ENCODE measurements at regions not wholly inside any gene's neighbourhood (a gene's known extent, or its start where the extent isn't known, plus 50 kb on each side); places are given as distances from the start of the nearest gene placed in this dataset.

DNA sequence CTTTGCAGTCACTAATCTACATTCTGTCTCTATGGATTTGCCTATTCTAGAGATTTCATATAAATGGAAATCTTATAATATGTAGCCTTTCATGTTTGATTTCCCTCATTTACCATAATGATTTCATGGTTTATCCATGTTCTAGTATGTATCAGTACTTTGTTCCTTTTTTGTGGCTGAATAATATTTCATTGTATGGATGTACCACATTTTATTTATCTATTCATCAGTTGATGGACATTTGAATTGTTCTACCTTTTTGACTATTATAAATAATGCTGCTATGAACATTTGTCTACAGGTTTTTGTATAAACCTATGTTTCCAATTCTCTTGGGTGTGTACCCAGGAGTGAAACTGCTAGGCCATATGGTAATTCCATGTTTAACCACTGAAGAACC is 221.1 kb downstream of the ICOS start:
- Histone ChIP-seq H4K20me1 (ENCODE audit: insufficient read depth) (no peaks in the 10 kb centered on the region), H3K9me2 (ENCODE audit: insufficient read depth) (no peaks in the 10 kb centered on the region), H3K27ac (ENCODE audit: low read depth, low read length) (no peak overlapping the region), H3K27me3 (ENCODE audit: insufficient read depth, low read length) (no peaks in the 10 kb centered on the region), H2AFZ (ENCODE audit: low read depth, low read length, poor library complexity, severe bottlenecking) (no peak overlapping the region), H3K4me1 (ENCODE audit: control insufficient read depth in 1 of 2, insufficient read depth in 2 of 2, low read length in 2 of 2) (no peaks in the 10 kb centered on the region), H3K36me3 (ENCODE audit: control insufficient read depth in 1 of 2, insufficient read depth in 2 of 2, low read length in 2 of 2) (no peaks in the 10 kb centered on the region), H3K79me2 (ENCODE audit: insufficient read depth, low read length) (no peaks in the 10 kb centered on the region), H3K9me3 (ENCODE audit: control insufficient read depth in 1 of 2, insufficient read depth in 1 of 2, low read depth in 1 of 2, low read length in 2 of 2) (no peaks in the 10 kb centered on the region), H3K9ac (ENCODE audit: low read length) (no peak overlapping the region), H3K4me2 (ENCODE audit: low read length) (no peak overlapping the region), H3K4me3 (replicated peaks in 1 of 2; ENCODE audit: low read depth in 1 of 2, low read length in 2 of 2) (no peak overlapping the region)
- no peak for TF ChIP-seq ZFX (IDR thresholded peaks at IDR 0.05)
- TF ChIP-seq SRF (IDR thresholded peaks at IDR 0.05; ENCODE audit: low read depth): no peak
- TF ChIP-seq POLR2AphosphoS5 (IDR thresholded peaks at IDR 0.05; ENCODE audit: low read depth, low read length): no peak
- no peak for TF ChIP-seq EGR1 (IDR thresholded peaks at IDR 0.05; ENCODE audit: low read depth)
- TF ChIP-seq, protein P1, sequence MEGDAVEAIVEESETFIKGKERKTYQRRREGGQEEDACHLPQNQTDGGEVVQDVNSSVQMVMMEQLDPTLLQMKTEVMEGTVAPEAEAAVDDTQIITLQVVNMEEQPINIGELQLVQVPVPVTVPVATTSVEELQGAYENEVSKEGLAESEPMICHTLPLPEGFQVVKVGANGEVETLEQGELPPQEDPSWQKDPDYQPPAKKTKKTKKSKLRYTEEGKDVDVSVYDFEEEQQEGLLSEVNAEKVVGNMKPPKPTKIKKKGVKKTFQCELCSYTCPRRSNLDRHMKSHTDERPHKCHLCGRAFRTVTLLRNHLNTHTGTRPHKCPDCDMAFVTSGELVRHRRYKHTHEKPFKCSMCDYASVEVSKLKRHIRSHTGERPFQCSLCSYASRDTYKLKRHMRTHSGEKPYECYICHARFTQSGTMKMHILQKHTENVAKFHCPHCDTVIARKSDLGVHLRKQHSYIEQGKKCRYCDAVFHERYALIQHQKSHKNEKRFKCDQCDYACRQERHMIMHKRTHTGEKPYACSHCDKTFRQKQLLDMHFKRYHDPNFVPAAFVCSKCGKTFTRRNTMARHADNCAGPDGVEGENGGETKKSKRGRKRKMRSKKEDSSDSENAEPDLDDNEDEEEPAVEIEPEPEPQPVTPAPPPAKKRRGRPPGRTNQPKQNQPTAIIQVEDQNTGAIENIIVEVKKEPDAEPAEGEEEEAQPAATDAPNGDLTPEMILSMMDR (IDR thresholded peaks at IDR 0.05 in 2 of 3, conservative IDR thresholded peaks at IDR 0.05 in 1 of 3; ENCODE audit: borderline replicate concordance in 1 of 3, insufficient read depth in 1 of 3, low read depth in 2 of 3, low read length in 2 of 3): no peak
- no peak for TF ChIP-seq JUND (IDR thresholded peaks at IDR 0.05)
- TF ChIP-seq ELF1 (IDR thresholded peaks at IDR 0.05; ENCODE audit: borderline replicate concordance, low read depth): no peak
- TF ChIP-seq ZNF274 (IDR thresholded peaks at IDR 0.05; ENCODE audit: low read depth, low read length): no peak
- TF ChIP-seq FOSL1 (IDR thresholded peaks at IDR 0.05; ENCODE audit: low read depth): no peak
- TF ChIP-seq EZH2 (IDR thresholded peaks at IDR 0.05): no peak
- TF ChIP-seq CBX3 (IDR thresholded peaks at IDR 0.05; ENCODE audit: low read depth): no peak
- TF ChIP-seq SIN3A (IDR thresholded peaks at IDR 0.05; ENCODE audit: low read depth): no peak
- TF ChIP-seq, protein P2, sequence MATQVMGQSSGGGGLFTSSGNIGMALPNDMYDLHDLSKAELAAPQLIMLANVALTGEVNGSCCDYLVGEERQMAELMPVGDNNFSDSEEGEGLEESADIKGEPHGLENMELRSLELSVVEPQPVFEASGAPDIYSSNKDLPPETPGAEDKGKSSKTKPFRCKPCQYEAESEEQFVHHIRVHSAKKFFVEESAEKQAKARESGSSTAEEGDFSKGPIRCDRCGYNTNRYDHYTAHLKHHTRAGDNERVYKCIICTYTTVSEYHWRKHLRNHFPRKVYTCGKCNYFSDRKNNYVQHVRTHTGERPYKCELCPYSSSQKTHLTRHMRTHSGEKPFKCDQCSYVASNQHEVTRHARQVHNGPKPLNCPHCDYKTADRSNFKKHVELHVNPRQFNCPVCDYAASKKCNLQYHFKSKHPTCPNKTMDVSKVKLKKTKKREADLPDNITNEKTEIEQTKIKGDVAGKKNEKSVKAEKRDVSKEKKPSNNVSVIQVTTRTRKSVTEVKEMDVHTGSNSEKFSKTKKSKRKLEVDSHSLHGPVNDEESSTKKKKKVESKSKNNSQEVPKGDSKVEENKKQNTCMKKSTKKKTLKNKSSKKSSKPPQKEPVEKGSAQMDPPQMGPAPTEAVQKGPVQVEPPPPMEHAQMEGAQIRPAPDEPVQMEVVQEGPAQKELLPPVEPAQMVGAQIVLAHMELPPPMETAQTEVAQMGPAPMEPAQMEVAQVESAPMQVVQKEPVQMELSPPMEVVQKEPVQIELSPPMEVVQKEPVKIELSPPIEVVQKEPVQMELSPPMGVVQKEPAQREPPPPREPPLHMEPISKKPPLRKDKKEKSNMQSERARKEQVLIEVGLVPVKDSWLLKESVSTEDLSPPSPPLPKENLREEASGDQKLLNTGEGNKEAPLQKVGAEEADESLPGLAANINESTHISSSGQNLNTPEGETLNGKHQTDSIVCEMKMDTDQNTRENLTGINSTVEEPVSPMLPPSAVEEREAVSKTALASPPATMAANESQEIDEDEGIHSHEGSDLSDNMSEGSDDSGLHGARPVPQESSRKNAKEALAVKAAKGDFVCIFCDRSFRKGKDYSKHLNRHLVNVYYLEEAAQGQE (IDR thresholded peaks at IDR 0.05; ENCODE audit: low read depth): no peak
- no peak for TF ChIP-seq SP1 (IDR thresholded peaks at IDR 0.05; ENCODE audit: low read depth)
- no peak for TF ChIP-seq CEBPB (IDR thresholded peaks at IDR 0.05; ENCODE audit: low read depth)
- TF ChIP-seq TCF7L2 (IDR thresholded peaks at IDR 0.05; ENCODE audit: borderline replicate concordance, extremely low read depth, insufficient read depth, insufficient read length): no peak
- no peak for TF ChIP-seq EZH2phosphoT487 (IDR thresholded peaks at IDR 0.05; ENCODE audit: borderline replicate concordance)
- TF ChIP-seq POLR2A (IDR thresholded peaks at IDR 0.05; ENCODE audit: borderline replicate concordance, extremely low read depth, insufficient read depth, insufficient read length): no peak
- TF ChIP-seq, protein P3, sequence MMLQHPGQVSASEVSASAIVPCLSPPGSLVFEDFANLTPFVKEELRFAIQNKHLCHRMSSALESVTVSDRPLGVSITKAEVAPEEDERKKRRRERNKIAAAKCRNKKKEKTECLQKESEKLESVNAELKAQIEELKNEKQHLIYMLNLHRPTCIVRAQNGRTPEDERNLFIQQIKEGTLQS (IDR thresholded peaks at IDR 0.05): no peak
- no peak for TF ChIP-seq YY1 (IDR thresholded peaks at IDR 0.05; ENCODE audit: extremely low read depth, insufficient replicate concordance, low read depth, low read length)
- no TSS peak for BruUV-seq (replicated peaks)
- ATAC-seq: no peak
- no peak for DNase-seq (ENCODE audit: low read depth, low spot score)
- intact Hi-C loops (cut with micrococcal nuclease): no loop called here
- ChIA-PET RAD21 (ENCODE audit: low non-redundant PET in 1 of 2, low total read pairs in 2 of 2, uncharacterized antibody in 2 of 2, unreplicated experiment in 2 of 2) (no interaction called here), CTCF (no interaction called here), POLR2A (no interaction called here)
